RCC 7860 (cell line): ENCODE measurements at regions not wholly inside any gene's neighbourhood (a gene's known extent, or its start where the extent isn't known, plus 50 kb on each side); places are given as distances from the start of the nearest gene placed in this dataset.

Experiments
- DNase-seq: peaks from one replicate; pipeline ENCODE4 v3.0.0-alpha.2; 2015; ENCODE audit warnings: low spot score
- FAIRE-seq: peaks from 2 replicates; lab custom pipeline; 2012; peaks lifted over from hg19 to GRCh38; lab: Jason Lieb, UNC

GRCh38 chr17:14918540-14918939, 346.6 kb downstream of the PMP22 start:
- no peak for DNase-seq
- no peak for FAIRE-seq

GRCh38 chr17:14910916-14911315, 354.2 kb downstream of the PMP22 start:
- FAIRE-seq (no peak), DNase-seq (no peak)

GRCh38 chr17:14904386-14904785, 360.7 kb downstream of the PMP22 start:
- FAIRE-seq, result no peak
- no peak for DNase-seq

DNA sequence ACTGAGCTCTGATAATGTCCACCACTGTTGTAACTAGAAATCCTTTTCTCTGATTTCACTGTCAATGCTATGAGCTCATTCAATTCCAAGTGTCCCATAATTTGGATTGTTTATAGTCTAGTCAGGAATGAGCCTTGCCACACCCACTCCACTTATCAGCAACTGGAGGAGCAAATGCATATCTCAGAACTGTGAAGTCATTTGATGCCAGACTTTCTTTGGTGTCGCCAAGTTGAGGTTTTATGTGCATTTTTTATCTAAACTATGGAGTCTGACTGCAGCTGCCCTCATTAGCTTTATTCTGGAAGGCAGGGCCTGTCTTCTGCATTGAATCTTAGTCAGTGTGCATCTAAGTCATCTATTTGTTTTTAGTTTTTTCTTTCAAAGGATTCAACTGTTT, 361.3 kb downstream of the PMP22 start:
- no peak for DNase-seq
- no peak for FAIRE-seq

GRCh38 chr17:14902803-14903202, 362.3 kb downstream of the PMP22 start:
- DNase-seq (no peak), FAIRE-seq (no peak)

DNA sequence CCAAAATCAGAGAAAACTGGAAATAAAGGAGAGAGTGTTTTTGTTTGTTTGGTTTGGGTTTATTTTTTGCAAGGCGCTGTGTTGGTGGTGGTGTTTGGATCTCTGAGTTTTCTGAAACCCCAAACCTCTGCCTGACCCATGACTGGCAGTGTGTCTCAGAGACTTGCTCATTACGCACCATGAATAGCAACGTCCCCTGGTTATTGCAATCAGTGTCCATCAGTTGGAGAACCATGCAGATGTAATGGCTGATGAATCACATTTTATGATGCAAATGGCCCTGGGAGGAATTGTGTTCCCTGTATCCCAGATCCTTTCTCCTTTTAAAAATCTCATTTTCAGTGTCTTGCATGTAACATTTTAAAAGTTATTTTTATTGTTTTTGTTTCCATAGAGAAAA, 362.8 kb downstream of the PMP22 start:
- no peak for DNase-seq
- FAIRE-seq, result no peak

- FAIRE-seq (no peak), DNase-seq (no peak)
These were observed 363.8 kb downstream of the PMP22 start for GRCh38 chr17:14901376-14901775.

DNA sequence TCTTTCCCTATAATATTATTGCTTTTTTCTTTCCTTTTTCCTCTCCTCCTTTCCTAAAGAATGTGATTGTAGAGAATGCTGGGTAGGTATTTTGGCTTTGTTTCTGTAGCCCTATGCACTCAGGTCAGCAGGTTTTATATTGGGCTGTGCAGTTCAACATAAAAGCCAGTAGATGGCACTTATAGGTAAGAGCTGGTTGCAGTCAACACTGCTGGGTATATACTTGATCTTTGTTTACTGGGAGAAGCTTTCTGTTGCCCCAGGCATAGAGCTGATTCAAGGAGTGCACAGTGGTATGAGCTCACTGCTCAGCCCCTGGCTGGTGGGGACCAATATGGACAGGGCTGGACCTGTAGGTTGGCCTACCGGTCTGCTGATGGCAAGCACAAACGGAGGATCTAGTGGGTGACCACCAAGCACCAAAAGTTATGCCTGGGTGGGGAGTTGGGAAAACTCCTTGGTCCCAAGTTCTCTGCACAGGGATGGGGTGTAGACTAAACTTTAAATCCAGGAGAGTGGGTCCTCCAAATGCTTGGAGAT, 378.9 kb downstream of the PMP22 start:
- DNase-seq, result no peak

GRCh38 chr17:14882131-14882530, 383.0 kb downstream of the PMP22 start:
- DNase-seq, result no peak
- FAIRE-seq, result no peak

More for the DNA sequence above, 378.9 kb downstream of the PMP22 start:
- FAIRE-seq, result no peak

GRCh38 chr17:14875557-14876412, 389.3 kb downstream of the PMP22 start:
- no peak for DNase-seq
- no peak for FAIRE-seq

DNA sequence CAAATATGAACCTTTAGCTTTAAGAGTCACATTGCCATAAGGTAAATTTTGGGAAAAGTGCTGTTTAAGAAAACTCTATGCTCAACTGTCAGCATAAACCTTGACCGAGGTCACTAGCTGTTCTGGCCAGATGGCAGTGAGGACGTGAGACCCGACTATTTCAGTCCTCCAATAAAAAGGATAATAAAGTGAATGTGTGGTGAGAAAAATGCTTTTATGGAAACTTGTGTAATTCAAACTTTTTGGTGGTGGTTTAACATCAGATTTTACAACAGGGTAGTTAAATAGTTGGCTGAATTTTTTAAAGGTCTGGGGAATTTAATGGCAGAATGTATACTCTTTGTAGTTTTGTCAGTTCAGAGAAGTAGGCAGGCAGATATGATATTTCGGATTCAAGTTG, 391.1 kb downstream of the PMP22 start:
- FAIRE-seq, result no peak
- DNase-seq, result no peak

GRCh38 chr17:14873540-14873939, 391.6 kb downstream of the PMP22 start:
- FAIRE-seq, result no peak
- DNase-seq, result no peak

GRCh38 chr17:14871921-14872320, 393.2 kb downstream of the PMP22 start:
- FAIRE-seq (no peak), DNase-seq (no peak)

DNA sequence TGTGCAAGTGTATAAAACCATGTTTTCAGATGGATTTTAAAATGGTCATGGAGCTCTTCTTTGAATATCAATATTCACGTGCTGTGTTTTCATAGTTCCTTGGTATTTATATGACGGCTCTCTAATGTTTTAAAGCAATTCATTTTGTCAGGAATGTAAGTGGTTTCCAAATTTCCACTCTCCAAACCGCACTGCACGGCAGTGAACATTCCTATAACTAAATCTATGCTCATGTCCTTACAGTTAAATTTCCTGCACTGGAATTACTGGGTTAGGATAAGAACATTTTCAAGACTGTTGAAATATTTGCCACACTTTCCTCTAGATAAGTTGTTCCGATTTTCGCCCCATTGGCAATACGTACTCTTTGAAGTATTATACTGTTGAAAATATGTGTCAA, 398.9 kb downstream of the PMP22 start:
- no peak for DNase-seq
- FAIRE-seq, result no peak

DNA sequence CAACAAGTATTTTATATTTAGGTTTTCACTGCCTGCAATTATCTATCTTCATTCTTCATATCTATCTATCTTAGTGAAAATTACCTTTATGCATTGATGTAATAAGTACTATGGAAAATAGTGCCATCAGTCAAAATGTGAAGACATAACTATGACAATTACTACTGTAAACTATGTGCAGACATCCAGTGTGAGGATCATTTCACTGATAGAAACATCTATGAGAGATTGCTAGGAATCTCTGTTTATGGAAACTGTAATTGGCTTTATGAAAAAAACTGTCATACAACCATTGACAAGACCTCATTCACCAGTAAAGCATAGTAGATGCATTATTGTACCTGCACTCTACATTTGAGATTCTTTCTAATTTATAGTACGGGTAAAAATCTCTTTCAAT, 401.0 kb downstream of the PMP22 start:
- FAIRE-seq (no peak), DNase-seq (no peak)

- FAIRE-seq (no peak), DNase-seq (no peak)
These were observed 405.6 kb downstream of the PMP22 start for GRCh38 chr17:14859542-14859941.

- DNase-seq (no peak), FAIRE-seq (no peak)
These were observed 408.9 kb downstream of the PMP22 start for GRCh38 chr17:14856176-14856575.

DNA sequence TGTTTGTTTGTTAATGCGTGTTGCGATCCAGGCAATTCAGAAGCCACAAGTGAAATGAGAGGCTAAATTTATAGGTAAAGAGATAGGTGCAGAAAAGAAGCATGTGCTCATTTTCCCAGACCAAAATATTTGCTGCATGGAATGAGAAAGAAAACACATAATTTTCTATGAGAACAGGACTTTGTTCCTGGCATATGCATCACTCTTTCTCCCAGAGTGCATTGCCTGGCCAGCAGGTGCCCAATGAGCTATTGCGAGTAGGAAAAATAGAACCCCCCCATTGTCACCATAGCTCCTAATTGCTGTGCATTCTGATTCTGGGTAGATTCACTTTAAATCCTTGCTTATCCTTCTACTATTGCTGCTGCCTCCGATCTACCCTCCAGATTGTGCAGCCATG, 410.4 kb downstream of the PMP22 start:
- FAIRE-seq, result no peak
- DNase-seq, result no peak

GRCh38 chr17:14845591-14846281, 419.4 kb downstream of the PMP22 start:
- DNase-seq, result no peak
- FAIRE-seq, result no peak

- FAIRE-seq, result no peak
- no peak for DNase-seq
These were observed 421.9 kb downstream of the PMP22 start for GRCh38 chr17:14843086-14843795.

GRCh38 chr17:14840616-14841231, 424.4 kb downstream of the PMP22 start:
- FAIRE-seq (no peak), DNase-seq (no peak)
